Gastroesophageal sphincter (tissue), 4 donors: ENCODE measurements at regions not wholly inside any gene's neighbourhood (a gene's known extent, or its start where the extent isn't known, plus 50 kb on each side); places are given as distances from the start of the nearest gene placed in this dataset.

ENCODE experiments used
- ATAC-seq: fragments of 150-250 bp; one replicate; pipeline ENCODE4 v1.9.1; 2016; ENCODE audit warnings: mild to moderate bottlenecking, moderate library complexity
- H3K27ac ChIP-seq, 4 donors: fragments of 200-600 bp; sonication (generic) in 3 of 4; 1 replicate in 3 of 4; 2 replicates in 1 of 4; pipeline ENCODE4 v1.5.1; 2016 to 2019
- H3K27me3 ChIP-seq: fragments of 200-600 bp; sonication (generic); one replicate; pipeline ENCODE4 v1.5.1; 2019
- H3K36me3 ChIP-seq, 2 donors: fragments of 200-600 bp; sonication (generic); one replicate each; pipeline ENCODE4 v1.5.1; 2019; ENCODE audit warnings: control low read depth in 1 of 2
- H3K4me1 ChIP-seq, 3 donors: fragments of 200-600 bp; sonication (generic); 1 replicate in 2 of 3; 2 replicates in 1 of 3; pipeline ENCODE4 v1.5.1; 2016 to 2019; ENCODE audit warnings: control low read depth in 2 of 3
- H3K4me3 ChIP-seq, 2 donors: fragments of 200-600 bp; sonication (generic); one replicate each; pipeline ENCODE4 v1.5.1; 2019; ENCODE audit warnings: mild to moderate bottlenecking in 1 of 2, moderate library complexity in 1 of 2
- H3K9me3 ChIP-seq, 3 donors: fragments of 200-600 bp; sonication (generic); one replicate each; pipeline ENCODE4 v1.5.1; 2017 to 2019; ENCODE audit warnings: control low read depth in 2 of 3
- CTCF ChIP-seq, 4 experiments: fragments of 200-600 bp in 2 of 4; fragments of 450-650 bp in 2 of 4; sonication (generic) in 1 of 4; IDR thresholded peaks; one replicate each; pipeline ENCODE4 v1.5.1; 2017 to 2019; ENCODE audit warnings: antibody characterized with exemption in 4 of 4, mild to moderate bottlenecking in 2 of 4, moderate library complexity in 2 of 4
- EP300 ChIP-seq: sonication (generic); formaldehyde crosslinking; IDR thresholded peaks from one replicate; pipeline ENCODE4 v1.6.1; 2017; ENCODE audit warnings: antibody characterized with exemption, mild to moderate bottlenecking
- POLR2A ChIP-seq, 2 donors: fragments of 450-650 bp; IDR thresholded peaks; one replicate each; pipeline ENCODE4 v1.6.1; 2017; ENCODE audit warnings: antibody characterized with exemption in 2 of 2, mild to moderate bottlenecking in 2 of 2, moderate library complexity in 1 of 2
- POLR2AphosphoS5 ChIP-seq: sonication (generic); formaldehyde crosslinking; IDR thresholded peaks from one replicate; pipeline ENCODE4 v1.6.1; 2017; ENCODE audit warnings: antibody characterized with exemption
- WGBS, 2 donors: methylation state at CpG; one replicate each; pipeline ENCODE4 v1.1.5; 2018; ENCODE audit warnings: low coverage in 1 of 2; 5-methylcytosine and 5-hydroxymethylcytosine counted together

DNA sequence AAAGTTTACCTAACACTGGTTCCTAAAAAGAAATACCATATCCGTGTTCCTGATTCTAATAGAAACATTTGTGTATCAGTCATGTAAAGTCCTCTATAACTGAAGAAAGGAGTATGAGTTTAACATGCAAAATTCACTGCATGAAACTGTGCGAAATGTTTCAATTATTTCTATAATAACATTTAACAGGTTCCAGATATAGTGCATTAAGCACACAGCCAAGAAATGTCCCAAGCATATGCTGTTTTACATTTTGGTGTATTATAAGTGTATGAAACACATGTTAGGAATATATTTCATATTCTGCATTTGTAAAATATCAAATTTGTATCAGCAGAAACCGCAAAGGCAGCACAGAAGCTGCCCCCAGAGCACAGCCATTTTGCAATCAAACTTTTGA is 764.9 kb downstream of the KCNJ2 start:
- H3K27me3 ChIP-seq = no peaks in the 10 kb centered on the region
- ATAC-seq = no peak
- no peak overlapping the region for H3K4me3 ChIP-seq
- H3K27ac ChIP-seq = no peak overlapping the region
- WGBS, 2 donors = 37 to 47% methylated on average over 3 of the region's 3 CpGs
- no peaks in the 10 kb centered on the region for H3K36me3 ChIP-seq
- H3K9me3 ChIP-seq = no peaks in the 10 kb centered on the region
- H3K4me1 ChIP-seq = no peaks in the 10 kb centered on the region
- no peak for TF ChIP-seq POLR2AphosphoS5
- TF ChIP-seq CTCF (IDR thresholded peaks at IDR 0.05) = no peak

DNA sequence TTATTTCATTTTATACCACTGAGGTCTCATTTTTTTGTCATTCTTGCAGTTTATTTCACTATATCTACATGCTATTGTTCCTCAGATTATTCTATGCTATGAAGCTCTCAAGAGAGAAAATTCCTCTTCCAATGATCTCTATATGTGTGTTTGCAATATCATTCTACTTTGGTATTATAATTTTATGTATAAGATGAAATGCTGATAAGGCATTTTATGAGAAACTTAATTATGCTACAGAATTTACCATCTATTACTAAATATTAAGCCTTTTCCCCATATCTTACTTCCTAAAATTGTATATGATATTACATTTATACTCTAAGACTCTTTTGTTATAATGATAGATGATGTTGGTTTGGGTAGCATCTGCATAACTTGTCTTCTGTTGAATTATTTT is 765.5 kb downstream of the KCNJ2 start:
- no peak for ATAC-seq
- no peak overlapping the region for H3K27ac ChIP-seq
- no peaks in the 10 kb centered on the region for H3K9me3 ChIP-seq
- H3K4me1 ChIP-seq = no peaks in the 10 kb centered on the region
- no peaks in the 10 kb centered on the region for H3K27me3 ChIP-seq
- H3K36me3 ChIP-seq = no peaks in the 10 kb centered on the region
- H3K4me3 ChIP-seq = no peak overlapping the region
- no peak for TF ChIP-seq POLR2A (IDR thresholded peaks at IDR 0.05)
- TF ChIP-seq CTCF (IDR thresholded peaks at IDR 0.05) = no peak
- TF ChIP-seq POLR2AphosphoS5 = no peak
- no peak for TF ChIP-seq EP300

DNA sequence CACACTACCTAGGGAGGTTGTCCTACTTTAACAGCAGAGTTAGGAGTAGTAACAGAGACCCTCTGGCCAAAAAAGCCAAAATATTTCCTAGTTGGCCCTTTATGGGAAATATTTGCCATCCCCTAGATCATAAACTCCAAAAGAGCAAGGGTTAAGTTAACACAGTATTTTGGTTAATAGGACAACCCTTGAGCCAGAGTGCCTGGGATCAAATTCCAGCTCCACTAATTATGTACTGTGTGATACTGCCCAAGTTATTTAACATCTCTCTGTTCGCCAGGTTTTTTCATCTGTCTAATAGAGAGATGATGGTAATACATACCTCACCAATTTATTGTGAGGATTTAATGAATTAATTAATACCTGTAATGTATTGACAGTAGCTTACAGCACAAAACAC is 767.4 kb downstream of the KCNJ2 start:
- H3K27me3 ChIP-seq = no peaks in the 10 kb centered on the region
- H3K4me3 ChIP-seq = no peak overlapping the region
- ATAC-seq = no peak
- H3K4me1 ChIP-seq = no peaks in the 10 kb centered on the region
- H3K36me3 ChIP-seq = no peaks in the 10 kb centered on the region
- WGBS, 2 donors = 82 to 100% methylated on average over 1 of the region's 1 CpG
- H3K9me3 ChIP-seq = no peaks in the 10 kb centered on the region
- H3K27ac ChIP-seq = no peak overlapping the region
- TF ChIP-seq POLR2AphosphoS5 (no peak), CTCF (IDR thresholded peaks at IDR 0.05) (no peak), EP300 (no peak), POLR2A (IDR thresholded peaks at IDR 0.05) (no peak)

- no peak overlapping the region for H3K4me3 ChIP-seq
Measured at GRCh38 chr17:70938336-70938735, 769.0 kb downstream of the KCNJ2 start.

GRCh38 chr17:70945386-70945785 is 776.1 kb downstream of the KCNJ2 start:
- Histone ChIP-seq H3K27me3 (no peaks in the 10 kb centered on the region), H3K36me3 (no peaks in the 10 kb centered on the region), H3K9me3 (no peaks in the 10 kb centered on the region), H3K27ac (no peak overlapping the region), H3K4me3 (no peak overlapping the region), H3K4me1 (no peaks in the 10 kb centered on the region)
- TF ChIP-seq POLR2AphosphoS5 = no peak
- no peak for TF ChIP-seq EP300
- no peak for TF ChIP-seq CTCF (IDR thresholded peaks at IDR 0.05)
- no peak for TF ChIP-seq POLR2A (IDR thresholded peaks at IDR 0.05)
- ATAC-seq = no peak
- WGBS, 2 donors = 69 to 91% methylated on average over 5 of the region's 5 CpGs

More at GRCh38 chr17:70938336-70938735, 769.0 kb downstream of the KCNJ2 start:
- WGBS, 2 donors = 62 to 87% methylated on average over 5 to 7 of the region's 7 CpGs
- no peaks in the 10 kb centered on the region for H3K4me1 ChIP-seq
- TF ChIP-seq CTCF (IDR thresholded peaks at IDR 0.05) (no peak), POLR2A (IDR thresholded peaks at IDR 0.05) (no peak), POLR2AphosphoS5 (no peak), EP300 (no peak)
- H3K27ac ChIP-seq = no peak overlapping the region
- no peak for ATAC-seq
- no peaks in the 10 kb centered on the region for H3K27me3 ChIP-seq
- no peaks in the 10 kb centered on the region for H3K9me3 ChIP-seq
- no peaks in the 10 kb centered on the region for H3K36me3 ChIP-seq
